CD4-positive, CD25-positive, alpha-beta regulatory T cell (primary cell): ENCODE measurements at regions not wholly inside any gene's neighbourhood (a gene's known extent, or its start where the extent isn't known, plus 50 kb on each side); places are given as distances from the start of the nearest gene placed in this dataset.
"Not testable (repeated sequence)": the region's sequence is repeated elsewhere in the genome, so short reads cannot be mapped to it uniquely, and the experiment has no call there.

Source experiments
- ATAC-seq, 2 donors: fragments of 150-1000 bp; cut with Tn5 transposase; one replicate each; pipeline ENCODE4 v1.10.0; 2021; ENCODE audit warnings: low read depth in 2 of 2, moderate number of reproducible peaks in 2 of 2, moderate library complexity in 1 of 2
- DNase-seq, 3 donors: peaks; one replicate each; pipeline versions ENCODE4 v3.0.0 to v3.0.0-alpha.2; 2012 to 2022; ENCODE audit warnings: mixed read lengths in 1 of 3
- H3K27ac ChIP-seq: one replicate; pipeline ENCODE4 v1.7.0; 2013; ENCODE audit warnings: mild to moderate bottlenecking, low read length; ENCODE audit not compliant: insufficient read depth, poor library complexity, severe bottlenecking
- H3K27me3 ChIP-seq: one replicate; pipeline ENCODE4 v1.7.0; 2013; ENCODE audit warnings: low read length; ENCODE audit not compliant: control insufficient read depth, insufficient read depth
- H3K36me3 ChIP-seq: one replicate; pipeline ENCODE4 v1.7.0; 2013; ENCODE audit warnings: mild to moderate bottlenecking, low read length, moderate library complexity; ENCODE audit not compliant: control insufficient read depth, insufficient read depth
- H3K4me1 ChIP-seq: 2 replicates; pipeline ENCODE4 v1.7.0; 2013; ENCODE audit warnings: mild to moderate bottlenecking, low read length; ENCODE audit not compliant: insufficient read depth, control insufficient read depth, poor library complexity, severe bottlenecking
- H3K4me3 ChIP-seq: one replicate; pipeline ENCODE4 v1.7.0; 2013; ENCODE audit warnings: low read depth, mild to moderate bottlenecking, low read length, moderate library complexity
- H3K9me3 ChIP-seq, 2 experiments: 1 replicate in 1 of 2; 2 replicates in 1 of 2; pipeline ENCODE4 v1.7.0; 2013; ENCODE audit warnings: low read length in 2 of 2, mild to moderate bottlenecking in 1 of 2, moderate library complexity in 1 of 2; ENCODE audit not compliant: control insufficient read depth in 2 of 2
- H3K27ac Mint-ChIP-seq, 3 donors: one replicate each; pipeline ENCODE4 v1.8.0; 2020 to 2022; ENCODE audit warnings: mild to moderate bottlenecking in 3 of 3, mixed read lengths in 3 of 3, moderate library complexity in 2 of 3
- H3K27me3 Mint-ChIP-seq: one replicate; pipeline ENCODE4 v1.8.0; 2022; ENCODE audit warnings: mild to moderate bottlenecking, mixed read lengths
- H3K36me3 Mint-ChIP-seq: one replicate; pipeline ENCODE4 v1.8.0; 2020; ENCODE audit warnings: mixed read lengths
- H3K4me1 Mint-ChIP-seq, 4 donors: one replicate each; pipeline ENCODE4 v1.8.0; 2020 to 2022; ENCODE audit warnings: mixed read lengths in 4 of 4, mild to moderate bottlenecking in 1 of 4
- H3K4me3 Mint-ChIP-seq, 4 donors: one replicate each; pipeline ENCODE4 v1.8.0; 2020 to 2022; ENCODE audit warnings: mild to moderate bottlenecking in 4 of 4, mixed read lengths in 4 of 4, moderate library complexity in 3 of 4
- H3K9me3 Mint-ChIP-seq, 7 donors: one replicate each; pipeline ENCODE4 v1.8.0; 2020 to 2022; ENCODE audit warnings: mixed read lengths in 7 of 7, mild to moderate bottlenecking in 3 of 7, moderate library complexity in 2 of 7

DNA sequence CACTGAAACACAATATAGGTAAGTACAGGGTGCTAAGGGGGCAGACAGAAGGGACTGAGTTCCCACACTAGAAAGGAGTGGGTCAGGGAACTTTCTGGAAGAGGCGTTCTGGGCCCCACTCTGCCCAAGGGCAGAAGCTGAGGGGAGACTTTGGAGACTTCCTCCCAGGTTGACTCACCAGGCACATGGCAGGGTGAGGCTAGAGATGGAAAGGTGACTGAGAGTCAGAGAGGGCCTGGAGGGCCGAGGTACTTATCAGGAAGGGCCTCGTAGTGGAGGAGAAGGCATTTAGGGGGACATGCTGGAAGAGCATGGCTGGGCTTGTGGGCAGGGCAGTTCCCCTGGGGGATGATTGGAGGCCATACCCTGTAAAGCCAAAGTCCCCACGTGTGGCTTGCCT, 159.9 kb upstream of the JUN start:
- Mint-ChIP-seq H3K4me1 (peaks cover 32 to 72% (median 62%) of the 10 kb centered on the region in 4 donors), H3K9me3 (peaks cover 0 to 5% (median 0%) of the 10 kb centered on the region in 7 donors), H3K27ac (peak overlapping the region; percentile 8 to 77 (median 72)), H3K27me3 (peaks cover 5% of the 10 kb centered on the region), H3K36me3 (no peaks in the 10 kb centered on the region), H3K4me3 (peak overlapping the region in 2 of 4 donors; percentile 10 to 36)
- H3K27me3 ChIP-seq: no peaks in the 10 kb centered on the region
- no peak overlapping the region for H3K4me3 ChIP-seq
- no peak overlapping the region for H3K27ac ChIP-seq
- peaks cover 56% of the 10 kb centered on the region for H3K4me1 ChIP-seq
- ATAC-seq (no peak), DNase-seq (no peak)
- H3K36me3 ChIP-seq: no peaks in the 10 kb centered on the region
- H3K9me3 ChIP-seq: no peaks in the 10 kb centered on the region

DNA sequence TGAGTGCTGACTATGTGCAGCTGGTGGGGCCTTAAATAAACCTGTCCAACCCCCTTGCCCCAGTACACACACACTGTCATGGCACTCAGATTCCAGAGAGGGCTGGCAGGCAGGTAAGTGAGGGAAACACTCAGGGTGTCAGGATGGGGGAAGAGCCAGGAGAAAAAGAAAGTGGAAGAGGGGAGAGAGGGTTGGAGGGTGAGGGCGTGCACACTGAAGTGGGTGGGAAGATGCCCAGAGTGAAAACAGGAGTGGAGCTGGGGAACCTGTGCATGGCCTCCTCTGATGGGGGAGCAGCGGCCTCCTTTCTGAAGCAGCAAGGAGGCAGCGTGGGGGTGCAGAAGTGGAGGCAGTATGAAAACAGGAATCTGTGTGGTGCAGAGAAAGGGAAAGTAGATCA, 160.6 kb upstream of the JUN start:
- DNase-seq: no peak
- no peak overlapping the region for H3K27ac ChIP-seq
- H3K27ac Mint-ChIP-seq: peak overlapping the region in 2 of 3 donors; percentile 72 to 77
- H3K27me3 Mint-ChIP-seq: peaks cover 5% of the 10 kb centered on the region
- peaks cover 0 to 5% (median 0%) of the 10 kb centered on the region in 7 donors for H3K9me3 Mint-ChIP-seq
- H3K36me3 Mint-ChIP-seq: no peaks in the 10 kb centered on the region
- H3K4me1 ChIP-seq: peaks cover 56% of the 10 kb centered on the region
- H3K4me3 Mint-ChIP-seq: peak overlapping the region in 1 of 4 donors; percentile 49
- no peak for ATAC-seq
- H3K36me3 ChIP-seq: no peaks in the 10 kb centered on the region
- no peaks in the 10 kb centered on the region for H3K9me3 ChIP-seq
- no peaks in the 10 kb centered on the region for H3K27me3 ChIP-seq
- peaks cover 32 to 76% (median 63%) of the 10 kb centered on the region in 4 donors for H3K4me1 Mint-ChIP-seq
- H3K4me3 ChIP-seq: no peak overlapping the region

DNA sequence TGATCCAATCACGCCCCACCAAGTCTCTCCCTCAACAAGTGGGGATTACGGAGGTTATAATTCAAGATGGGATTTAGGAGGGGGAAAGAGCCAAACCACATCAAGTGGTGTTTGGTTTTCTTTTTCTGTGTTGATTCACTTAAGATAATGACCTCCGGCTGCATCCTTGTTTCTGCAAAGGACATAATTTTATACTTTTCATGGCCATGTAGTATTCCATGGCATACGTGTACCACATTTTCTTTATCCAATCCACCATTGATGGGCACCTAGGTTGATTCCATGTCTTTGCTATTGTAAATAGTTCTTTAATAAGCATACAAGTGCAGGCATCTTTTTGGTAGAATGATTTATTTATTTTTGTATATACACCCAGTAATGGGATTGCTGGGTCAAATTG, 162.5 kb upstream of the JUN start:
- Histone ChIP-seq H3K4me1 (peaks cover 37% of the 10 kb centered on the region), H3K36me3 (no peaks in the 10 kb centered on the region), H3K9me3 (no peaks in the 10 kb centered on the region), H3K4me3 (no peak overlapping the region), H3K27me3 (no peaks in the 10 kb centered on the region), H3K27ac (no peak overlapping the region)
- Mint-ChIP-seq H3K4me1 (peaks cover 27 to 57% (median 45%) of the 10 kb centered on the region in 4 donors), H3K36me3 (no peaks in the 10 kb centered on the region), H3K27ac (no peak overlapping the region), H3K27me3 (peaks cover 5% of the 10 kb centered on the region), H3K9me3 (peaks cover 0 to 5% (median 0%) of the 10 kb centered on the region in 7 donors), H3K4me3 (no peak overlapping the region)
- no peak for DNase-seq
- ATAC-seq: no peak

DNA sequence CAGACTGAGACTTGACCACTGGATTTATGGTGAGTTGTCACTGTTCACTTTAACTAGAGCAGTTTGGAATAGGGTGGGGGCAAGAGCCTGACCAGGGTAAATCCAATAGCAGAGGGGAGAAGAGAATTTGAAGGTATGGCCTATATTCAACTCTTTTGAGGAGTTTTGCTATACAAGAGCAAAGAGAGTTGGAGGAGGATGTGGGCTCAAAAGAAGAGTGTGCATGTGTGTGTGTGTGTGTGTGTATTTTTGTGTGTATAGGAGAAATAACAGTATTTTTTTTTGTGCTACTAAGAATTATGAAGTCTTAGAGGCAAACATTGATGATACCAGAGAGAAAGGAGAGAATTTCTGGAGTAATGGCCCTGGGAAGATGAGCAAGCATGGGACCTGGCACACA, 164.8 kb upstream of the JUN start:
- Histone ChIP-seq H3K4me3 (no peak overlapping the region), H3K36me3 (no peaks in the 10 kb centered on the region), H3K9me3 (no peaks in the 10 kb centered on the region), H3K27ac (no peak overlapping the region), H3K4me1 (peaks cover 14% of the 10 kb centered on the region), H3K27me3 (no peaks in the 10 kb centered on the region)
- H3K4me1 Mint-ChIP-seq: peaks cover 10 to 34% (median 27%) of the 10 kb centered on the region in 4 donors
- peaks cover 17% of the 10 kb centered on the region for H3K27me3 Mint-ChIP-seq
- no peak overlapping the region for H3K4me3 Mint-ChIP-seq
- DNase-seq: peak in 1 of 3 donors; percentile 19
- H3K36me3 Mint-ChIP-seq: no peaks in the 10 kb centered on the region
- peak overlapping the region in 1 of 3 donors; percentile 0 for H3K27ac Mint-ChIP-seq
- peaks cover 0 to 5% (median 0%) of the 10 kb centered on the region in 7 donors for H3K9me3 Mint-ChIP-seq
- no peak for ATAC-seq

DNA sequence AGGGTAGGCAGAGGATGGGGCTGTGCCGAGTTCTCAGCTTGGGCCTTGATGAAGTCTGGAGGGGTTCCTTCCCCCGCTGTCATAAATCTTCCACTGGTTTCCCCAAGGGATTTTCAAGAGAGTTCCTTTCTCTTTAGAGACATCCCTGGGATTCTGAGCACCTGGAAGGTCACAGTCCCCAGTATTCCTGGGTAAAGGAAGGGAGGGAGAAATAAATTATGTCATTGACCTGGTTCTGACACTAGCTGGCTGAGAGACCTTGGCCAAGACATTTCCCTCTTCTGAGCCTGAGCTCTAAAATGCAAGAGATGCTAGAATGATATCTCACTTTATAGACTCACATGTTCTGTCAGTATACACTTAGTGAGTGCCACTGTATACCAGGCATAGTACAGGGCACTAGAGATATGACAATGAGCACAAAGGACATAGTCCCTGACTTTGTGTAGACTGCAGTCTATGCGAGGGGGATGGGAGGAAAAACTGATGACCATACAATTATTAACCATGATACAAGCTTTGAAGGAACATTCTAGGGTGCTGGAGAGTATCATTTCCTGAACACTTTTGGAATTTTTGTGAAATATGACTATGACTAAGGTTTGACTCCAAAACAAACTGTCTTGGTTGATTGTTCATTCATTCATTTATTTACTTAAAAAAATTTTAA, 165.8 kb upstream of the JUN start:
- Mint-ChIP-seq H3K36me3 (no peaks in the 10 kb centered on the region), H3K9me3 (peaks cover 0 to 5% (median 0%) of the 10 kb centered on the region in 7 donors), H3K4me3 (no peak overlapping the region), H3K27ac (peak overlapping the region in 1 of 3 donors; percentile 0), H3K4me1 (peaks cover 7 to 24% (median 22%) of the 10 kb centered on the region in 4 donors), H3K27me3 (peaks cover 19% of the 10 kb centered on the region)
- Histone ChIP-seq H3K36me3 (no peaks in the 10 kb centered on the region), H3K4me3 (no peak overlapping the region), H3K9me3 (no peaks in the 10 kb centered on the region), H3K27me3 (no peaks in the 10 kb centered on the region), H3K4me1 (peaks cover 5% of the 10 kb centered on the region), H3K27ac (no peak overlapping the region)
- ATAC-seq: no peak
- no peak for DNase-seq

DNA sequence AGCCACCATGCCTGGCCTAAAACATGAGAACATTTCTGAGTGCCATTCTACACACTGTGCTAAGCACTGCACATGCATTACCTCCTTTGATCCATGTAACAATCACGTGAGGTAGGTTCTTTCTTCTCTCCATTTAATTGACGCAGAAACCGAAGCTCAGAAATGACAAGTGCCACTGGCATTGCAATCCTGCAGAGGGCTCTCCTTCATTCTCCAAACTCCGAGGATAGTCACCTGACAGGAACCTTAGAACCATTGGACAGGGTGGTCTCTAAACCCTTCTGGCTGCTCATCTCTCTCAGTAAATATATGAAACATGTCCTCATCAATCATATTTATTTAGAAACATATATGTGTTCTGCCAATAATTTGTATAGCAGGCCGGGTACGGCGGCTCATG, 167.1 kb upstream of the JUN start:
- no peaks in the 10 kb centered on the region for H3K36me3 ChIP-seq
- no peak for DNase-seq
- no peak overlapping the region for H3K27ac Mint-ChIP-seq

DNA sequence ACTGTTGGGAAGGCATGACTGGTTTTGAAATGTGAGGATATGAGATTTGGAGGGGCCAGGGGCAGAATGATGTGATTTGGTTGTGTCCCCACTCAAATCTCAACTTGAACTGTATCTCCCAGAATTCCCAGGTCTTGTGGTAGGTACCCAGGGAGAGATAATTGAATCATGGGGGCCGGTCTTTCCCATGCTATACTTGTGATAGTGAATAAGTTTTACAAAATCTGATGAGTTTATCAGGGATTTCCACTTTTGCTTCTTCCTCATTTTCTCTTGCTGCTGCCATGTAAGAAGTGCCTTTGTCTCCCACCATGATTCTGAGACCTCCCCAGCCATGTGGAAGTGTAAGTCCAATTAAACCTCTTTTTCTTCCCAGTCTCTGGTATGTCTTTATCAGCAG, 170.1 kb upstream of the JUN start:
- H3K4me1 ChIP-seq, H3K27me3 ChIP-seq, H3K4me3 Mint-ChIP-seq, H3K9me3 Mint-ChIP-seq, DNase-seq, H3K4me3 ChIP-seq, H3K9me3 ChIP-seq, ATAC-seq, H3K27ac ChIP-seq, H3K36me3 ChIP-seq, H3K36me3 Mint-ChIP-seq: not testable (repeated sequence)
- H3K4me1 Mint-ChIP-seq: peaks cover 7 to 23% (median 11%) of the 10 kb centered on the region in 4 donors
- peak overlapping the region in 1 of 3 donors; percentile 66 for H3K27ac Mint-ChIP-seq
- peaks cover 14% of the 10 kb centered on the region for H3K27me3 Mint-ChIP-seq

More for the DNA sequence above, 167.1 kb upstream of the JUN start:
- peaks cover 19% of the 10 kb centered on the region for H3K27me3 Mint-ChIP-seq
- H3K9me3 Mint-ChIP-seq: peaks cover 0 to 5% (median 0%) of the 10 kb centered on the region in 7 donors
- no peak for ATAC-seq
- Histone ChIP-seq H3K4me1 (no peaks in the 10 kb centered on the region), H3K27ac (no peak overlapping the region), H3K9me3 (no peaks in the 10 kb centered on the region), H3K27me3 (no peaks in the 10 kb centered on the region), H3K4me3 (no peak overlapping the region)
- peaks cover 7 to 23% (median 18%) of the 10 kb centered on the region in 4 donors for H3K4me1 Mint-ChIP-seq
- H3K36me3 Mint-ChIP-seq: peaks cover 3% of the 10 kb centered on the region
- no peak overlapping the region for H3K4me3 Mint-ChIP-seq

DNA sequence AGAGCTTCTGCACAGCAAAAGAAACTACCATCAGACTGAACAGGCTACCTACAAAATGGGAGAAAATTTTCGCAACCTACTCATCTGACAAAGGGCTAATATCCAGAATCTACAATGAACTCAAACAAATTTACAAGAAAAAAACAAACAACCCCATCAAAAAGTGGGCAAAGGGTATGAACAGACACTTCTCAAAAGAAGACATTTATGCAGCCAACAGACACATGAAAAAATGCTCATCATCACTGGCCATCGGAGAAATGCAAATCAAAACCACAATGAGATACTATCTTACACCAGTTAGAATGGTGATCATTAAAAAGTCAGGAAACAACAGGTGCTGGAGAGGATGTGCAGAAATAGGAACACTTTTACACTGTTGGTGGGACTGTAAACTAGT, 179.4 kb upstream of the JUN start:
- ATAC-seq, H3K4me3 Mint-ChIP-seq, H3K27ac ChIP-seq, H3K27me3 Mint-ChIP-seq, H3K36me3 Mint-ChIP-seq, H3K9me3 Mint-ChIP-seq, H3K27ac Mint-ChIP-seq, DNase-seq, H3K4me3 ChIP-seq, H3K9me3 ChIP-seq, H3K27me3 ChIP-seq, H3K36me3 ChIP-seq: not testable (repeated sequence)
- H3K4me1 Mint-ChIP-seq: peaks cover 13 to 43% (median 23%) of the 10 kb centered on the region in 4 donors
- peaks cover 12% of the 10 kb centered on the region for H3K4me1 ChIP-seq
